GM12873 (cell line): ENCODE measurements at regions not wholly inside any gene's neighbourhood (a gene's known extent, or its start where the extent isn't known, plus 50 kb on each side); places are given as distances from the start of the nearest gene placed in this dataset.

ENCODE experiments used
- TF ChIP-seq, protein P1 (sequence below): IDR thresholded peaks from 2 replicates; pipeline ENCODE4 v1.5.1; 2012; ENCODE audit warnings: low read depth, mild to moderate bottlenecking, moderate library complexity, low read length, control low read depth; ENCODE audit not compliant: insufficient read depth; ENCODE audit errors: missing control alignments

GRCh38 chr12:74120644-74121043, 417.0 kb upstream of the ATXN7L3B start:
- TF ChIP-seq, protein P1, sequence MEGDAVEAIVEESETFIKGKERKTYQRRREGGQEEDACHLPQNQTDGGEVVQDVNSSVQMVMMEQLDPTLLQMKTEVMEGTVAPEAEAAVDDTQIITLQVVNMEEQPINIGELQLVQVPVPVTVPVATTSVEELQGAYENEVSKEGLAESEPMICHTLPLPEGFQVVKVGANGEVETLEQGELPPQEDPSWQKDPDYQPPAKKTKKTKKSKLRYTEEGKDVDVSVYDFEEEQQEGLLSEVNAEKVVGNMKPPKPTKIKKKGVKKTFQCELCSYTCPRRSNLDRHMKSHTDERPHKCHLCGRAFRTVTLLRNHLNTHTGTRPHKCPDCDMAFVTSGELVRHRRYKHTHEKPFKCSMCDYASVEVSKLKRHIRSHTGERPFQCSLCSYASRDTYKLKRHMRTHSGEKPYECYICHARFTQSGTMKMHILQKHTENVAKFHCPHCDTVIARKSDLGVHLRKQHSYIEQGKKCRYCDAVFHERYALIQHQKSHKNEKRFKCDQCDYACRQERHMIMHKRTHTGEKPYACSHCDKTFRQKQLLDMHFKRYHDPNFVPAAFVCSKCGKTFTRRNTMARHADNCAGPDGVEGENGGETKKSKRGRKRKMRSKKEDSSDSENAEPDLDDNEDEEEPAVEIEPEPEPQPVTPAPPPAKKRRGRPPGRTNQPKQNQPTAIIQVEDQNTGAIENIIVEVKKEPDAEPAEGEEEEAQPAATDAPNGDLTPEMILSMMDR, result no peak

GRCh38 chr12:74129702-74130101, 407.9 kb upstream of the ATXN7L3B start:
- TF ChIP-seq, protein P1, result no peak

- TF ChIP-seq, protein P1, result no peak
Measured at GRCh38 chr12:74144396-74144795, 393.2 kb upstream of the ATXN7L3B start.

DNA sequence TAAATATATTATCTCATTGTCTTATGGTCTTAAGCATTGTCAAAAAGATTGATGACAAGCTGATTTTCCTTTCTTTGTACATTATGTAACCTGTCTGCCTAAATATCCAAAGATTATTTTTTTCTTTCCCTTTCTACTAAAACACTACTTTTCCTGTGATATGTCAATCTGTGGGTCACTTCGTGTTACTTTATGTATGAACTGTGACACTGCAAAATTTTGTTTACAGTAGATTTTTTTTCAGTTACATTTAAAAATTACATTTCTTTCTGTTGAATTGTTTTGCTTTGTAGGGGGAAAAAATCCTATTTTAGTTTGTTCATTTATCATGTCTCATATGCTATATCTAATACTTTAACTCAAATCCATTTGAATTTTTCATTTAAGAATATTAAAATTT, 392.3 kb upstream of the ATXN7L3B start:
- TF ChIP-seq, protein P1, result no peak

GRCh38 chr12:74148849-74149248, 388.8 kb upstream of the ATXN7L3B start:
- TF ChIP-seq, protein P1, result no peak

DNA sequence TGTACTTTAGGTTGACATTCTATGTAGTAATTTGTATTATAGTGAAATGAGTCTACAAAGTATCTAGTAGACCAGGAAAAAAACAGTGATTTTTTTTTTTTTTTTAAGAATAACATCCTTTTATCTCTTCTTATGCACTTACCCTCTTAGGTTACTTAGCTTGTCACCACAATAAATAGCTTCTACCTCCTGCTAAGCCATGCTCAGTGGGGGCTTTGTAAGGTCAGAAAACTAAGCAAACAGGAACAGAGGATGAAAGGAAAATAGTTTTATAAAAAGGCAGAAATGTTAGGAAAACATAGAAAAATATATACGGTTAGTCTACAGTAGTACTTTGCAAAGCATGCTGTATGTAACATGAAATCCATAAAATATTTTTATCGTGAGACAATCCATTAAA, 385.3 kb upstream of the ATXN7L3B start:
- TF ChIP-seq, protein P1, result no peak

- TF ChIP-seq, protein P1, result no peak
Measured at GRCh38 chr12:74166096-74166495, 371.5 kb upstream of the ATXN7L3B start.
